Naive thymus-derived CD4-positive, alpha-beta T cell (primary cell): ENCODE measurements at regions not wholly inside any gene's neighbourhood (a gene's known extent, or its start where the extent isn't known, plus 50 kb on each side); places are given as distances from the start of the nearest gene placed in this dataset.
A peak's percentile ranks its signal among the peaks of the same experiment; 100 is the strongest.

Source experiments
- ATAC-seq: fragments of 150-1000 bp; cut with Tn5 transposase; 2 replicates; pipeline ENCODE4 v1.10.0; 2021; ENCODE audit warnings: mild to moderate bottlenecking, moderate library complexity
- CTCF ChIA-PET: fragments of 350-600 bp; sonication (Branson Sonifier 250); formaldehyde crosslinking; loops from one replicate; lab custom pipeline; 2021; ENCODE audit warnings: antibody characterized with exemption; lab: Charles Lee
- POLR2A ChIA-PET: fragments of 350-600 bp; sonication (Branson Sonifier 250); formaldehyde crosslinking; loops from one replicate; lab custom pipeline; 2021; ENCODE audit warnings: antibody characterized with exemption, inconsistent platforms; lab: Charles Lee
- DNase-seq, 9 donors: peaks; one replicate each; pipeline versions ENCODE4 v3.0.0 to v3.0.0-alpha.2; 2020 to 2022; ENCODE audit warnings: mixed read lengths in 1 of 9
- H3K27ac ChIP-seq: one replicate; pipeline ENCODE4 v1.7.0; 2013; ENCODE audit warnings: mild to moderate bottlenecking, low read depth, low read length, moderate library complexity
- H3K27me3 ChIP-seq, 2 donors: one replicate each; pipeline ENCODE4 v1.7.0; 2013; ENCODE audit warnings: low read length in 2 of 2, mild to moderate bottlenecking in 2 of 2, moderate library complexity in 2 of 2; ENCODE audit not compliant: control insufficient read depth in 2 of 2, insufficient read depth in 2 of 2
- H3K36me3 ChIP-seq, 3 experiments: 1 replicate in 2 of 3; 2 replicates in 1 of 3; pipeline ENCODE4 v1.7.0; 2013; ENCODE audit warnings: low read length in 3 of 3, mild to moderate bottlenecking in 3 of 3, moderate library complexity in 1 of 3; ENCODE audit not compliant: insufficient read depth in 3 of 3, control insufficient read depth in 2 of 3
- H3K4me1 ChIP-seq, 2 donors: one replicate each; pipeline ENCODE4 v1.7.0; 2013; ENCODE audit warnings: low read length in 2 of 2, mild to moderate bottlenecking in 2 of 2, moderate library complexity in 1 of 2; ENCODE audit not compliant: control insufficient read depth in 2 of 2, insufficient read depth in 2 of 2
- H3K4me3 ChIP-seq: 2 replicates; pipeline ENCODE4 v1.7.0; 2013; ENCODE audit warnings: mild to moderate bottlenecking, low read length
- H3K9me3 ChIP-seq, 3 experiments: 1 replicate in 2 of 3; 2 replicates in 1 of 3; pipeline ENCODE4 v1.7.0; 2013; ENCODE audit warnings: low read length in 3 of 3; ENCODE audit not compliant: control insufficient read depth in 2 of 3
- H3K27ac Mint-ChIP-seq, 9 donors: one replicate each; pipeline ENCODE4 v1.8.0; 2020 to 2022; ENCODE audit warnings: mixed read lengths in 9 of 9, mild to moderate bottlenecking in 8 of 9, moderate library complexity in 5 of 9, inconsistent platforms in 2 of 9
- H3K27me3 Mint-ChIP-seq, 5 donors: one replicate each; pipeline ENCODE4 v1.8.0; 2021 to 2022; ENCODE audit warnings: mixed read lengths in 5 of 5, mild to moderate bottlenecking in 1 of 5
- H3K36me3 Mint-ChIP-seq, 5 donors: one replicate each; pipeline ENCODE4 v1.8.0; 2020 to 2022; ENCODE audit warnings: mixed read lengths in 5 of 5, mild to moderate bottlenecking in 3 of 5, inconsistent platforms in 1 of 5
- H3K4me1 Mint-ChIP-seq, 7 donors: one replicate each; pipeline ENCODE4 v1.8.0; 2020 to 2022; ENCODE audit warnings: mixed read lengths in 7 of 7, mild to moderate bottlenecking in 3 of 7, inconsistent platforms in 1 of 7
- H3K4me3 Mint-ChIP-seq, 10 donors: one replicate each; pipeline ENCODE4 v1.8.0; 2020 to 2022; ENCODE audit warnings: mild to moderate bottlenecking in 10 of 10, mixed read lengths in 10 of 10, moderate library complexity in 6 of 10, inconsistent platforms in 2 of 10
- H3K9me3 Mint-ChIP-seq, 11 donors: one replicate each; pipeline ENCODE4 v1.8.0; 2020 to 2022; ENCODE audit warnings: mixed read lengths in 11 of 11, mild to moderate bottlenecking in 4 of 11, inconsistent platforms in 1 of 11, moderate library complexity in 1 of 11
- intact Hi-C, 2 donors: fragments of 100-400 bp; cut with micrococcal nuclease; formaldehyde crosslinking; loops; one replicate each; pipeline ENCODE4 v1.15.1; 2023

- Histone ChIP-seq H3K4me1 (no peaks in the 10 kb centered on the region), H3K36me3 (no peaks in the 10 kb centered on the region), H3K27ac (no peak overlapping the region), H3K27me3 (no peaks in the 10 kb centered on the region), H3K9me3 (no peaks in the 10 kb centered on the region), H3K4me3 (no peak overlapping the region)
- Mint-ChIP-seq H3K4me1 (peaks cover 0 to 6% (median 0%) of the 10 kb centered on the region in 7 donors), H3K27ac (no peak overlapping the region), H3K4me3 (no peak overlapping the region), H3K9me3 (peaks cover 0 to 3% (median 0%) of the 10 kb centered on the region in 11 donors), H3K36me3 (no peaks in the 10 kb centered on the region), H3K27me3 (no peaks in the 10 kb centered on the region)
- ChIA-PET CTCF (no interaction called here), POLR2A (no interaction called here)
- intact Hi-C loops: no loop called here
- ATAC-seq (no peak), DNase-seq (no peak)
Measured at GRCh38 chr11:95283650-95284049, 52.6 kb upstream of the SESN3 start.

- Histone ChIP-seq H3K36me3 (no peaks in the 10 kb centered on the region), H3K4me1 (no peaks in the 10 kb centered on the region), H3K27me3 (no peaks in the 10 kb centered on the region), H3K27ac (no peak overlapping the region), H3K9me3 (no peaks in the 10 kb centered on the region), H3K4me3 (no peak overlapping the region)
- H3K36me3 Mint-ChIP-seq: no peaks in the 10 kb centered on the region
- no peaks in the 10 kb centered on the region for H3K27me3 Mint-ChIP-seq
- peak overlapping the region in 1 of 9 donors; percentile 5 for H3K27ac Mint-ChIP-seq
- ATAC-seq (no peak), DNase-seq (no peak)
- intact Hi-C loops: no loop called here
- peaks cover 0 to 3% (median 0%) of the 10 kb centered on the region in 11 donors for H3K9me3 Mint-ChIP-seq
- CTCF ChIA-PET: no interaction called here
- H3K4me1 Mint-ChIP-seq: peaks cover 0 to 5% (median 0%) of the 10 kb centered on the region in 7 donors
- no peak overlapping the region for H3K4me3 Mint-ChIP-seq
- POLR2A ChIA-PET: no interaction called here
Measured at GRCh38 chr11:95283146-95283545, 52.1 kb upstream of the SESN3 start.

GRCh38 chr11:95282291-95282751 lies 51.3 kb upstream of the SESN3 start:
- Histone ChIP-seq H3K4me1 (no peaks in the 10 kb centered on the region), H3K4me3 (no peak overlapping the region), H3K36me3 (no peaks in the 10 kb centered on the region), H3K27ac (no peak overlapping the region), H3K27me3 (no peaks in the 10 kb centered on the region), H3K9me3 (no peaks in the 10 kb centered on the region)
- Mint-ChIP-seq H3K36me3 (no peaks in the 10 kb centered on the region), H3K4me1 (peaks cover 0 to 5% (median 0%) of the 10 kb centered on the region in 7 donors), H3K4me3 (no peak overlapping the region), H3K9me3 (peaks cover 0 to 3% (median 0%) of the 10 kb centered on the region in 11 donors), H3K27me3 (no peaks in the 10 kb centered on the region), H3K27ac (no peak overlapping the region)
- DNase-seq (no peak), ATAC-seq (no peak)
- POLR2A ChIA-PET: interaction anchor here (0.8 kb wide), 2 partner anchors 33 to 81 kb away, joined by 3 to 6 read pairs; no protein-coding TSS in a partner anchor
- CTCF ChIA-PET: interaction anchor here (1.5 kb wide), 1 partner anchor 51 kb away, joined by 4 read pairs; the partner anchor contains the start of gene SESN3
- intact Hi-C loops: no loop called here
